ENCODE measurements at regions not wholly inside any gene's neighbourhood (a gene's known extent, or its start where the extent isn't known, plus 50 kb on each side); places are given as distances from the start of the nearest gene placed in this dataset.
"Not testable (repeated sequence)": the region's sequence is repeated elsewhere in the genome, so short reads cannot be mapped to it uniquely, and the experiment has no call there.

DNA sequence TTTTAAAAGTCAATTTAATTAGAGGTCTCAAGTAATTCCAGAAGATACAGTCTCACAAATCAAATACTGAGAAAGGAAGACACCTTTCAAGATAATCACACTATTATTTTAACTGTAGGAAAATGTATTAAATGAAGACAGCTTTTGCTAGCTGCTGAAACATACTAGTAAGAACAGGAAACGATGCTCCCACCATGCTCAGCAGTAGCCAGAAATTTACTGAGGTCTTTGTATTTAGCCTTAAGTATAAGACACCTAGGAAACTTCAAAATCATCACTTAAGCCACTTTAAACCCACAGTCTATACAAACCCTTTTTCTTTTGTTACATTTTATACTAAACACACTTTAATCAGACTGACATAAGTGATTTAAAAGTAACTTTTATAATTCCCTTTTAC, 72.7 kb upstream of the NPIPB12 start:
- not testable (repeated sequence) for DNase-seq

DNA sequence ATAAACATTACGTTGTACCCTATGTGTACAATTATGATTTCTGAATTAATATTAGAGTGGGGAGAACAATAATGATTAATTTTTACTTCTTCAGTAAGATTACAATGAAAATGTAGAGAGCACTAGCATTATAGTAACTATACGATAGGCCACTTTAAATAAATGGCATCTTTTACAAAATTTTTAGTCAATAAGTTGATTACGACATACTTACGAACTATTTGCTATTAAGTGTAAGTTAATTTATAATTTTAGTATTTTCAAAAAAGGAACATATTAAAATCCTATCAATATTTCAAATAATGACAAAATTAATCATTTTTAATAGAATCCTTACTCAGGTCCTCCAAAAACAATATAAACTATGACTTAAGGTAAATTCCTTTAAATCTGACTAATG, 75.6 kb upstream of the NPIPB12 start:
- DNase-seq, result not testable (repeated sequence)

DNA sequence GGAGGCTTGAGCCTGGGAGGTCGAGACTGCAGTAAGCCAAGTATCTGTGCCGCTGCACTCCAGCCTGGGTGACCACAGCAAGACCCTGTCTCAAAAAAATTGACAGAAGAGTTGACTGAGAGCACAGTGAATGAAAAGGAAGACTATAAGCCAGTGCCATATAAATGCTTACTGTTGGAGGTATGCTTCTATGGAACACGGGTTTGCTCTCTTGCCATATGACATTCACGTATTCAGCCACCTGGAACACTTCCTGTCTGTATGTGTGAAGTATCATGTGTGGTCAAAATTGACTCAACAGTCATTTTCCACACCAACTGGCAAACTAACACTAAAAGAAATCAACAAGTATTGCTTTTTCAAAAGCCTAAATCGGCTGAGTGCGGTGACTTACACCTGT, 71.1 kb upstream of the SPN start:
- DNase-seq, result not testable (repeated sequence)

DNA sequence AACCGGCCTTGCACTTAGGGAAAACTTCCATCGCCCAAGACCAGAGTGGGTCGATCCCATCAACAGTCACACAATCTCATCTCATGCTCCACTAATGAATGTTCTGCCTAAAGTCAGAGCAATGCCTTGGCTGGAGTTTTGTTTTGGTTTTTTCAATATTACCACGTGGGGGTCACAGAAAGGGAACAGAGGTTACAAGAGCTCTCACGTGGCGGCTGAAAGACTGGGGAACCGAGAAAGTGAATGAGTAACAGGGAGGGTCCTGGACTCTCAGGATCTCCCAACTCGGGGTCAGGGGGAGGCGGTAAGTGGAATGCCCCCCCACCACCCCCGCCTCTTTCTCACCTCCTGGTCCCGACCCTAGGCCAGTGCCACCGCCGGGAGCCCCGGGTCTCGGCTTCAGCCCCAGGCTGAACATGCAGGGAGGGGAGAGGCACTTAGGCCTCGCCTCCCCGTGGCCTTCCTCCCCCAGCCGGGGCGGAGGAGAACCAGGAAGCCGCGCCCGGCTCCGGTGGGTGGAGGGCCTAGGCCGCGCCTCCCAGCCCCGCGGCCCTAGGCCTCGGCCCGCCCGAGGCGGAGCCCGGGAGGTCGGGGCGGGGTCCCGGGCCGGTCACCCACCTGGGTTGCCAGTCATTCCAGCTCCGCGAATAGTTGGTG, 68.7 kb upstream of the SPN start:
- DNase-seq, result peak; percentile 26

DNA sequence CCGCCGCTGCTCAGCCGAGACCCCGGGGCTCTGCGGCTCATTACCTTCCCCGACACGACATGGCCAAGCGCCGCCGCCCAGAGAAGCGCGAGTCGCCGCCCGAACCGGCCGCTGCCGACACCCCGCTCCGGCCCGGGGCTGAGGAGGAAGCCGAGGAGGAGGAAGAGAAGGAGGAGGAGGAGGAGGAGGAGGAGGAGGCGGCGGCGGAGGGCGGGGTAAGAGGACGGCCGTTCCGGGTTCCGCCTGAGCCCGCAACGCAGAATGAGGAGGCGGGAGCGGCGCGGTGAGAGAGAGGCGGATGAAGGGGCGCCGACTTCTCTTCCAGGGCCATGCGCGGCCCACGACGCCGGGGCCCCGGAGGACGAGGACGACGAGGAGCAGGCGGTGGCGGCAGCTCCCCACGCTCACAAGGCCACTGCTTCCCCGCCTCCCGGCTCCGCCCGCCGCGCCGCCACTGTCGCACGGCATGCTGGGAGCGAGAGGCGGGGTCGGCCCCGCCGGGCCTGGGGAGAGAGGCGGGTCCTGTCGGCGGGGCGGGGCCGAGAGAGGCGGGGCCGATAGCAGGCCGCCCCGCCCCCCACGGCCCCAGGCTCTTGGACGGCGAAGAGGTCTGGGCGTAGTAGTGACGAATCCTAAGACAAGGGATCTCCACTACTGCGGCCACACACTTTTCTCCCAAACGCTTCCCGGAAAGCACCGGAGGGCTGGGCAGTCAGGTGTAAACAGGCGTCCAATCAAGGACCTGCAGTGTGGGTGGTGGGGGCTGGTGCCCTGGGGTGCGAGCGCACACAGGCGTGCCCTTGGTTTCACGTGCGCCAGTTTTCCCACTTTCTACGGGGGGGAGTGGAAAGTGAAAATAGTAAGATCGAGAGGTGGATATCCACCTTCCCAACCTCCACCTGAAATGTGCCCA, 67.9 kb upstream of the SPN start:
- DNase-seq, result peak; percentile 88

DNA sequence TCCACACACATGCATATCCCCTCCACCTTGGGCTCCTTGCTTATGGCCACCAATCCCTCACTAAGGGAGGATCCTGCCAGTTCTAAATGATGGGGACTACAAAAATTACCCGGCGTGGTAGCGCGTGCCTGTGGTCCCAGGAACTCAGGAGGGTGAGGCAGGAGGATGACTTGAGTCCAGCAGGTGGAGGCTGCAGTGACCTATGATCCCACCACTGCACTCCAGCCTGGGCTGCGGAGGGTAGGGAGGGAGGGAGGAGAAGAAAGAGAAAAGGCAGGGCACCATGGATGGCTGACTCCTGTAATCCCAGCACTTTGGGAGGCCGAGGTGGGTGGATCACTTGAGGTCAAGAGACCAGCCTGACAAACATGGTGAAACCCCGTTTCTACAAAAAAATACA, 66.0 kb upstream of the SPN start:
- DNase-seq, result not testable (repeated sequence)

DNA sequence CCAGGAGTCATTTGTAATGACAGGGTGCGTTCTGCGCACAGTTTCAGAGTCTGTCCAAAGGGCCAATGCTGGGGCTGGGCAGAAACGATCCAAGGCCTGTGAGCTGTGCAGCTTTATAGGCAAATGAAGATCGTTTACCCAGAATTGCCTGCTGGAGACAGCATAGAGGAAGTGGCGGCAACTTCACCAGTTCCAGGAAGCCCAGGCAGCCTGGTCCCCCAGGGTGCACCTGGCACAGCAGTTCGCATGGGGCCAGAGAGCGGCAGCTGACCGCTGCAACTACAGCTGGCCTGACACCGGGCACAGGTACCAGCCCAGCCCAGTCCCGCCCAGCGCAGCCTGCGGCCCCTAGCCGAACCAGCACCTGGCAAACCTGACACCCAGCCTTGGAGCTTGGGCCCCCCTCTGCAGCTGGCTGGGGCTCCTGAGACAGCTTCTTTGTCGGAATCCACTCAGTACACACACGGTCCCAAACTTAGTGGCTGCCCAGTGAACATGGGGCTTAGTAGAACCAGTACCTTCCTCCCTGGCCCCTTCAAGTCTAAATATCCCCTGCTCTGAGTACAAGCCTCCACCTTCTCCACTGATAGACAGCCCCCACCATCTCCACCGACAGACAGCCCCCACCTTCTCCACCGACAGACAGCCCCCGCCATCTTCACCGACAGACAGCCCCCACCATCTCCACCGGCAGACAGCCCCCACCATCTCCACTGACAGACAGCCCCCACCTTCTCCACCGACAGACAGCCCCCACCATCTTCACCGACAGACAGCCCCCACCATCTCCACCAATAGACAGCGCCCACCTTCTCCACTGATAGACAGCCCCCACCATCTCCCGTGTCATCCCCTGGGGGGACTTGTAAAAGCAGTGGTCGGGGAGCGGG, 62.7 kb upstream of the SPN start:
- DNase-seq, result not testable (repeated sequence)

DNA sequence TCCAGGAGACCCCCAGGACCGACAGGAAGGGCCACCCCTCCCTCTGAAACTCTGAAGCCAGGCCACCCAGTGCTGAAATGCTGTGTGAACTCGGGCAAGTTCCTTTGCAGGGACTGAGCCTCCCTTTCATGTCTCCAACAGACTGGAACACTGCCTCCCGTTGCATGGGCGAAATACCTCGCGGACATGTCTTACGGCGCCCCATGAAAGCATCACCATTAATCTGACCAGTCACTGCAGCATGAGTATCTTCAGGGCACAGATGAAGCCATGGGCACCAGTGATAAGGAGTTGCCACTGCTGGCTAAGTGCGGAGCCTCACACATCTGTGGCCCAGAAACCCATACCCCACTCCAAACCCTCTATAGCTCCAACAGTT, 60.8 kb upstream of the SPN start:
- DNase-seq, result not testable (repeated sequence)

DNA sequence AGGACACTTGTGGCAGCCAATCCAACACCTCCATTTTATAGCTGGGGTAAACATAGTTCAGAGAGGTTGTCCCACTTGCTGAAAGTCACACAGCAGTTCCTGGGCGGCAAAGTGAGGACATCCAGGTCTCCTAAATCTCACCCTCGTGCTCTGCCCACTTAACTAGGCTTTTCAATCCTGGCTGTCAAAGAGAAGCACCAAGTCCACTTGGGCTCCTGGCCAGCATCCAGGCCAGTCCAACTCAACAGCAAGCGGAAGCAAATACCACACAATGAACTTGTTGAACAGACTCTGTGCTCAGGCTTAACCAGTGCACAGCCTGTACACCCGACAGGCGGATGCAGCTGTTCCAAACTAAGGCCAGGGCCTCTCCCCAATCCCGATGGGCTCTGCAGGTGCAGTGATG, 60.4 kb upstream of the SPN start:
- DNase-seq, result not testable (repeated sequence)

DNA sequence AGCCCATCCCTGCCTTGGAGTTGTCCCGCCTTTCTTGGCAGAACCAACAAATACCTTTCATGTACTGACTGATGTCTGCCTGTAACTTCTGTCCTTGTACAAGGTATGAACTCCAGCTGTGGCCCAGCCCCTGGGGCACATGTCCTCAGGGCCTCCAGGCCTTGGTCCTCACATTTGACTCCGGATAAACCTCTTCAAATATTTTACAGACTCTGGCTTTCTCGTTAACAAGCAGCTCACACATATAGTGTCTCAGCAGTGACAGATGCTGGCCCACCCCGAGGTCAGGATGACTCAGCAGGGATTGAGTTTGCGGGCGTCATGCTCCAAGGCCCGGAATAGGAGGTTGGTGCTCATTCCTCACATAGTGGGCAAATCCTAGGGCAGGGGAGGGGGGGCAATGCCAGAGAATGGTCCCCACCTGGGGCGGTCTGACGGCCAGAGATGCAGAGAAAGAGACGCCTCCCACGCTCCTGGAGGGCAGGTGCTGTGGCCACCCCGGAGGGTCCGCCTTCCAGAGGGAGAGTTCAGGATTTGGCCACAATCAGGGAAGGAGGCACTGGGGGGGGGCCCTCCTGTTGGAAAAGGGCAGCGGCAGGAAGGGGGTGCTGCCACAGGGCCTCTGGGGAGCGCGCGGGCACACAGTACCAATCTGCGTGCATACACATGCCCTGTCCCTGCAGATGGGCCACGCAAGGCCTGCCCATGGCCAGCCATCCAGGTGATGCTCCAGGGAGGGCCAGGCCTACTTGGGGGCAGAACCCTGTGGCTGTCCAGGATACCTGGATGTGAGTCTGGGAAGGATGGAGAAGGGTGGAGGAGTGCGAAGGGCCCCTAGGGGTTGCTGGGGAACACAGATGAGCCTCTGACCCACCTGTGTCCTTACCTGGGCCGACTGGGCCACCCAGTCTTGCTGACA, 58.2 kb upstream of the SPN start:
- peak; percentile 78 for DNase-seq

DNA sequence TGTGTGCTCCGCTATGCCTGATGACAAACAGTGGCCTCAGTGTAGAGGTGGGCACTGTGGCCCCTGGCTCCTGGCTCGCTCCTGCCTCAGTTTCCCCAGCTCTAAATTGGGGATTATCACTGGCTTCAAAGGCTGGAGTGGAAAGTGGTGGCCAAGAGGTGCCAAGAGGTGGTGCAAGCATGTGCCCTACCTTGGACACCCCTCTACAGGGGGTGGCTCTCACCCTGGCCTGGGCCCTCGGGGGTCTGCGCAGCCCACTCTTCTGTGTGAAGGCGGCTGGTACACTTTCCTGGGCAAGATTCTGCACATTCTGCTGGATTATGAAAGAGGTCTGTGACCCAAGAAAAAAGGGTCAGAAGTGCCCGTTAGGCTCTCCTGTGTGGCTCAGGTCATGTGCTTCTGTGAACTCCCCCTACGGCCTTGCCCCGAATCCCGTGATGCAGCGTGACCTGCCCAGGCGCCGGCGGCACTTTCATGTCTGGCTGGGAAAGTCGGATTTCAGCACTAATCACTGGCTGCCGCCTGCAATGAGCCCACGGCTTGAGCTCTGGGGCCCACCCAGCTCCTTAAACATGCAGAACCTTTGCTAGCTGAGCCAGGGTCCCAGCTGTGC, 57.3 kb upstream of the SPN start:
- not testable (repeated sequence) for DNase-seq

DNA sequence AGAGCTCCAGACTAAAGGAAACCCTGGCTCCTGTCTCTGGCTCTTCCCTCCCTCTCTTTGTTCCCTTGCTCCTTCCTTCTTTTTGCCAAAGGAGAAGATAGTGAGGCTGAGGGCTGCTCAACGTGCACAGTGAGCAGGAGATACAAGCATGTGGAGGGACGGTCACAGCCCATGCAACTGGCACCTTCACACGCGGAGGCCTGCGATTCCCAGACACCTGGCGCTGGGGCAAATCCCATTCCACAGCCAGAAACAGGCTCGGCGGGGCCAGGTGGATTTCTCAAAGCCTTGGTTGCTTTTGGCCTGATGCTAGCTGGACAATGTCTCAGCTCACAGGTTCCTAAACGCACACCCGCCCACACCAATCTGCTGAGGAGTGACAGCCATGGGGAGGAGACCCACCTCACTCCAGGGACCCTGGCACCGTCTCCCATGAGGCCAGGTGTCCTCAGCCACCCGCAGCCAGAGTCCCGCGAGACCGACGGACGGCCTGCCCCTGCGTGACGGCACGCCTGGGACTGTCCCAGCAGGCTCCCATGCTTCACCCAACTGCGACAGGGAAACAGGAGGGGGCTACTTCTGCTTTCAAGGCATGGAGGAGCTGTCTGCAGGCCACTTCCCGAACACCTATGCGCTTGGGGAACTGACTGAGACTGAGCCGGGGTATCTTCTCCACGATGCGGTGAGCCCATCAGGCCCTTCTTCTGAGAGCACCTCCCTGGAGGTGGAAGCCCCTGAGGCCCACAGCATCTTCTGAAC, 56.2 kb upstream of the SPN start:
- not testable (repeated sequence) for DNase-seq

DNA sequence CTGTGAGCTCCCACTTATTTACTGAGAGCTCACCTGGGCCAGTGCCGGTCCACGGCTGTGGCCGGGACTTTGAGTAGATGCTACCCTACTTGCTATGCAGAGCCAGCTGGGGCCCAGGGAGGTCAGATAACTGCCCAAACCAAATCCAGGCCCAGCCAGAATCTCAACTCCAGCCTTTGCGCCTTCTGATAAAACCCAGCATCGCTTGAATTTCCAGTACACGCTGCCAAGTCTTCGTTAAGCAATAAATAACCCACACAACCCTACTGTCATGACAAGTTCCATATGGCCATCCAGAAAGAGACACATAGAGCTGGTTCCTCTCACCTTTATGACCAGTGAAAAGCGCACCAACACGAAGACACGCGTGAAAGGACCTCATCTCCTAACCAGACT, 55.6 kb upstream of the SPN start:
- DNase-seq, result not testable (repeated sequence)

DNA sequence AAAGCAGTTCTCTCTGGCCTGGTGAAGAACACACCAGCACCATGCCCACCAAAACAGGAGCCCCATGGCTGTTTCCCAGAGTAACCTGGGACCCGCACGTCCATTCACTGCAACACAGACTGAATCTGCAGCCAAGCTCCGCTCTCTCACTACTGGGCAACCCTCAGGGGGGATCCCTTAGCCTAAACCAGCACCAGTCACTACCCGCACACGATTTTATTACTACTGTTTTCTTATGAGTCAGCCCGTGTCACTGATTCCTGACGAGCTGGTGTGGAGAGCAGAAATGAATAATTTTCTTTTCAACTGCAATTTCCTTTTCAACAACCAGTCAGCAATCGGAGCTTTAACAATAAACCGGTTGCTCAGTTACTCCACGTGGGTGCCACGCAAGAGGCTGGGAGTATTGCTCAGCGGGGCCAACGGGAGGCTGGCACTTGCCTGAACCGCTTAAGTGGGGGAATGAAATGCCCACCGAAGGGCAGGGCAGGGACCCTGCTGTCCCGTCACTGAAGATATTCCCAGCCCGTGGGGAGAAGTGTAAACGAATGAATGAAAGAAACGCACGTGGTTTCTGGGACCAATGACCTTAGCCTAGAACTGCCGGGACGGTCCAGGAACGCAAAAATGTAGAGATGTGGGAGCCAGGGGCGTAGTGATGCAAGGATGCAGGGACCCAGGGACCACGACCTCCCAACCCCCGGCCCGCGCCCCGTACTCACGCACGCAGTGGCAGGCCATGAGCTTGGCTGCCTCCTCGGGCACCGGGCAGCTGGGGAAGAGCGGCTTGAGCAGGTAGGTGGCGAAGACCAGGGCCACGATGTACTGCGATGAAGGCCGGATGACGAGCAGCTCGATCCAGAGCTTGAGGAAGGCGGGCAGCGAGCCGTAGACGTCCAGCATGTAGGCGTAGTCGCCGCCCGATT, 50.4 kb upstream of the SPN start:
- not testable (repeated sequence) for DNase-seq

Data from fibroblast of skin of scalp (primary cell).